NB4 (cell line): ENCODE measurements at regions not wholly inside any gene's neighbourhood (a gene's known extent, or its start where the extent isn't known, plus 50 kb on each side); places are given as distances from the start of the nearest gene placed in this dataset.

ENCODE experiments used
- MAX ChIP-seq: IDR thresholded peaks from 2 replicates; pipeline ENCODE4 v1.6.1; 2011; ENCODE audit warnings: low read depth, low read length
- MYC ChIP-seq: IDR thresholded peaks from 2 replicates; pipeline ENCODE4 v1.6.1; 2011; ENCODE audit warnings: low read depth, low read length
- POLR2A ChIP-seq: IDR thresholded peaks from 2 replicates; pipeline ENCODE4 v1.6.1; 2011; ENCODE audit warnings: mild to moderate bottlenecking; ENCODE audit not compliant: insufficient read length; ENCODE audit errors: extremely low read depth
- TF ChIP-seq, protein P1 (sequence below): IDR thresholded peaks from one replicate; pipeline ENCODE4 v1.5.1; 2012; ENCODE audit warnings: low read depth, low read length

DNA sequence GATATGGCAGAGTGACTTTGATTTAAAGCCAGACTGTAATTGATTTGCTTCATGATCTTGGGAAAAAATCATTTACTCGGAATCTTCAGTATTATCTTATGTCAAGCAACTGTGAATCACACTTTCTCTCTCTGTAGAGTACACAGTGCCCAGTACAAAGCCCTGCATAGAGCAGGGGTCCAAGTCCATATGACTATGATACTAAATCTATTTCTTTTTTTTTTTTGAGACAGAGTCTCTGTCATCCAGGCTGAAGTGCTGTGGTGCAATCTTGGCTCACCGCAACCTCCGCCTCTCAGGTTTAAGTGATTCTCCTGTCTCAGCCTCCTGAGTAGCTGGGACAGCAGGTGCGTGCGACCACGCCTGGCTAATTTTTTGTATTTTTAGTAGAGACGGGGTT, 194.8 kb upstream of the SEMA6A start:
- TF ChIP-seq, protein P1, sequence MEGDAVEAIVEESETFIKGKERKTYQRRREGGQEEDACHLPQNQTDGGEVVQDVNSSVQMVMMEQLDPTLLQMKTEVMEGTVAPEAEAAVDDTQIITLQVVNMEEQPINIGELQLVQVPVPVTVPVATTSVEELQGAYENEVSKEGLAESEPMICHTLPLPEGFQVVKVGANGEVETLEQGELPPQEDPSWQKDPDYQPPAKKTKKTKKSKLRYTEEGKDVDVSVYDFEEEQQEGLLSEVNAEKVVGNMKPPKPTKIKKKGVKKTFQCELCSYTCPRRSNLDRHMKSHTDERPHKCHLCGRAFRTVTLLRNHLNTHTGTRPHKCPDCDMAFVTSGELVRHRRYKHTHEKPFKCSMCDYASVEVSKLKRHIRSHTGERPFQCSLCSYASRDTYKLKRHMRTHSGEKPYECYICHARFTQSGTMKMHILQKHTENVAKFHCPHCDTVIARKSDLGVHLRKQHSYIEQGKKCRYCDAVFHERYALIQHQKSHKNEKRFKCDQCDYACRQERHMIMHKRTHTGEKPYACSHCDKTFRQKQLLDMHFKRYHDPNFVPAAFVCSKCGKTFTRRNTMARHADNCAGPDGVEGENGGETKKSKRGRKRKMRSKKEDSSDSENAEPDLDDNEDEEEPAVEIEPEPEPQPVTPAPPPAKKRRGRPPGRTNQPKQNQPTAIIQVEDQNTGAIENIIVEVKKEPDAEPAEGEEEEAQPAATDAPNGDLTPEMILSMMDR: no peak
- TF ChIP-seq POLR2A: no peak
- TF ChIP-seq MYC: no peak
- TF ChIP-seq MAX: no peak
